ENCODE measurements at regions not wholly inside any gene's neighbourhood (a gene's known extent, or its start where the extent isn't known, plus 50 kb on each side); places are given as distances from the start of the nearest gene placed in this dataset.
"Not testable (repeated sequence)": the region's sequence is repeated elsewhere in the genome, so short reads cannot be mapped to it uniquely, and the experiment has no call there.

- DNase-seq (ENCODE audit: extremely low read depth in 1 of 11, low read depth in 9 of 11, low spot score in 4 of 11), result no peak
Observed at GRCh38 chr4:126895988-126896570, 736.7 kb upstream of the INTU start.

- no peak for DNase-seq (ENCODE audit: extremely low read depth in 1 of 11, low read depth in 9 of 11, low spot score in 4 of 11)
Observed at GRCh38 chr4:126897038-126897437, 735.7 kb upstream of the INTU start.

- DNase-seq (ENCODE audit: extremely low read depth in 1 of 11, low read depth in 9 of 11, low spot score in 4 of 11), result no peak
Observed at GRCh38 chr4:126898815-126899214, 733.9 kb upstream of the INTU start.

GRCh38 chr4:126899331-126899801 lies 733.4 kb upstream of the INTU start:
- no peak for DNase-seq (ENCODE audit: extremely low read depth in 1 of 11, low read depth in 9 of 11, low spot score in 4 of 11)

- no peak for DNase-seq (ENCODE audit: extremely low read depth in 1 of 11, low read depth in 9 of 11, low spot score in 4 of 11)
Observed at GRCh38 chr4:126906466-126906865, 726.3 kb upstream of the INTU start.

GRCh38 chr4:126907389-126907788 lies 725.4 kb upstream of the INTU start:
- no peak for DNase-seq (ENCODE audit: extremely low read depth in 1 of 11, low read depth in 9 of 11, low spot score in 4 of 11)

GRCh38 chr4:126916049-126916625 lies 716.6 kb upstream of the INTU start:
- no peak for DNase-seq (ENCODE audit: extremely low read depth in 1 of 11, low read depth in 9 of 11, low spot score in 4 of 11)

- no peak for DNase-seq (ENCODE audit: extremely low read depth in 1 of 11, low read depth in 9 of 11, low spot score in 4 of 11)
Observed at GRCh38 chr4:126916626-126917140, 716.1 kb upstream of the INTU start.

GRCh38 chr4:126922328-126922938 lies 710.3 kb upstream of the INTU start:
- not testable (repeated sequence) for DNase-seq (ENCODE audit: extremely low read depth in 1 of 11, low read depth in 9 of 11, low spot score in 4 of 11)

- no peak for DNase-seq (ENCODE audit: extremely low read depth in 1 of 11, low read depth in 9 of 11, low spot score in 4 of 11)
Observed at GRCh38 chr4:126924237-126924636, 708.5 kb upstream of the INTU start.

- not testable (repeated sequence) for DNase-seq (ENCODE audit: extremely low read depth in 1 of 11, low read depth in 9 of 11, low spot score in 4 of 11)
Observed at GRCh38 chr4:126930059-126930458, 702.7 kb upstream of the INTU start.

- no peak for DNase-seq (ENCODE audit: extremely low read depth in 1 of 11, low read depth in 9 of 11, low spot score in 4 of 11)
Observed at GRCh38 chr4:126935801-126936200, 697.0 kb upstream of the INTU start.

- no peak for DNase-seq (ENCODE audit: extremely low read depth in 1 of 11, low read depth in 9 of 11, low spot score in 4 of 11)
Observed at GRCh38 chr4:126937342-126937741, 695.4 kb upstream of the INTU start.

- no peak for DNase-seq (ENCODE audit: extremely low read depth in 1 of 11, low read depth in 9 of 11, low spot score in 4 of 11)
Observed at GRCh38 chr4:126937846-126938422, 694.8 kb upstream of the INTU start.

GRCh38 chr4:126939401-126939800 lies 693.4 kb upstream of the INTU start:
- DNase-seq (ENCODE audit: extremely low read depth in 1 of 11, low read depth in 9 of 11, low spot score in 4 of 11), result no peak

- DNase-seq (ENCODE audit: extremely low read depth in 1 of 11, low read depth in 9 of 11, low spot score in 4 of 11), result no peak
Observed at GRCh38 chr4:126947536-126947935, 685.2 kb upstream of the INTU start.

- DNase-seq (ENCODE audit: extremely low read depth in 1 of 11, low read depth in 9 of 11, low spot score in 4 of 11), result no peak
Observed at GRCh38 chr4:126954537-126955291, 678.0 kb upstream of the INTU start.

- DNase-seq (ENCODE audit: extremely low read depth in 1 of 11, low read depth in 9 of 11, low spot score in 4 of 11), result no peak
Observed at GRCh38 chr4:126955292-126956183, 677.2 kb upstream of the INTU start.

Data from renal cortex interstitium (tissue), 11 donors.